GM12873 (cell line): ENCODE measurements at regions not wholly inside any gene's neighbourhood (a gene's known extent, or its start where the extent isn't known, plus 50 kb on each side); places are given as distances from the start of the nearest gene placed in this dataset.

ENCODE experiments used
- CTCF ChIP-seq: IDR thresholded peaks from 2 replicates; pipeline ENCODE4 v1.5.1; 2012; ENCODE audit warnings: low read depth, mild to moderate bottlenecking, moderate library complexity, low read length, control low read depth; ENCODE audit not compliant: insufficient read depth; ENCODE audit errors: missing control alignments

- TF ChIP-seq CTCF: no peak
Measured at GRCh38 chr1:244297087-244297486, 154.6 kb downstream of the ADSS2 start.

GRCh38 chr1:244297616-244298015 lies 154.1 kb downstream of the ADSS2 start:
- no peak for TF ChIP-seq CTCF

DNA sequence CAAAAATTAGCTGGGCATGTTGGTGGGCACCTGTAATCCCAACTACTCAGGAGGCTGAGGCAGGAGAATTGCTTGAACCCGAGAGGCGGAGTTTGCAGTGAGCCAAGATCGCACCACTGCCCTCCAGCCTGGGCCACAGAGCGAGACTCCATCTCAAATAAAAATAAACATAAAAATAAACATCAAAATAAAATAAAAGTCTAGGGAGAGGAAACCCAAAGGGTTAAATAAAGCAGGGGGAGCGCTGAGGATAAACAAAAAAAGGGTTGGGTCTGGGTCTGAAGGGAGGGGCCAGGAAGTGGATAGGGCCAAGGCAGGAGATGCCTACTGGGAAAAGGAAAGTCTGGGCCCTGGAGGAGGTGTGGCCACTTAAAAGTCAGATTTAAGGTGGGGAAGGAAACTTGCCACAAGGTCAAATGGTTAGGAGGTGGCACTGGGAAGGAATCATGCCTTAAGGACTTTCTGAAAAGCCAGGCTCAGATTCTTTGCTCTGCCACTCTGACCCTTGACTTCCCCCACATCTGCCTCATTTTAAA lies 150.0 kb downstream of the ADSS2 start:
- TF ChIP-seq CTCF: no peak

GRCh38 chr1:244302876-244303609 lies 148.7 kb downstream of the ADSS2 start:
- no peak for TF ChIP-seq CTCF

DNA sequence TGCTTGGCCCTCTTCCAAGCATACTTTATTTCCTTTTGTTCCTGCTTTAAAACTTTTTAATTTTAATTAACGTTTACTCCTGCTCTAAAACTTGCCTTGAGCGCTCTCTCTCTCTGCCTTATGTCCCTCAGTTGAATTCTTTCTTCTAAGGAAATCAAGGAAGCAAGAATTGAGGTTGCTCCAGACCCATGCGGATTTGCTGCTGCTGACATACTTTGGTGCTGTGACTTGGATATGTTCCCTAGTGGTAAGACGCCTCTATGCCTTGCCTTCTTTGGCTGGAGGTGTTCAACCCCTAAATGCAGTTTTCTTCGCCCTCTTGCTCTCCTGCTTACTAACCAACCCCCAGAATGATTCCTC lies 148.1 kb downstream of the ADSS2 start:
- no peak for TF ChIP-seq CTCF

DNA sequence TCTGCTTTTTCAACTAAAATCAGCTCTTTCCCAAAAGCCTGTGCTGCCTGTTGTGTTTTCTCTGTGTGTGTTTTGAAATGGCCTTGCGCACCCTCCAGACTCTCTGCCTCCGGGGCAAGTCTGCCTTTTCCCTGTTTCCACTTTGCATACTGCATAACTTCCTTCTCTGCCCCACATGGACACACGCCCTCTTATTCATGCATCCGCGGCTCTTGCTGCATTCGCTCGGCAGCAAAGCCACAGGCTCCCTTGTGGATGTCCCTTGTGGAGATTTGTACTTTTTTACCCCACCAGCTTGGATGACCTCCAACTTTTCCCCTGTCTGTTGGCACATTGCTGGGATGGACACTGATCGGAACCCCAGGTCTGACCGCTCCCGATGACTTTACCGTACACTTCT lies 147.6 kb downstream of the ADSS2 start:
- TF ChIP-seq CTCF: no peak

DNA sequence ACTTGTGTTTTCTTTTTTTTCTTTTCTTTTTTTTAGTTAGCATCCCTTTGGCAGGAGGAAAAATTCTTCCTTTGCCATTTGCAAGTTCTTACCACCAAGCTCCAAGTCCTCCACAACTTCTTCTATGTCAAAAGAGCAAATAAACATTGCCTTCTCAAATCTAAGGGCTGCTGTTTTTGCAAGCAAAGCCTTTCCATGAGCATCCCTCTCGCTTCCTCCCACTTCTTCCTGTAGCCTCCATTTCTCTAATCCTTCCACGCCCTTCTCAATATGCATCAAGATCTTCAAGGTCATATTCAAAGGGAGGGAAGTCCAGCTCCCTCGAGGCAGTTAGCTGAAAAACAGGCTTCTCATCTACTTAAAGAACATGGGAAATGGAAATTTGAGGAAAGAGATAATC lies 147.1 kb downstream of the ADSS2 start:
- TF ChIP-seq CTCF: no peak
